Neural cell (in vitro differentiated cells): ENCODE measurements at regions not wholly inside any gene's neighbourhood (a gene's known extent, or its start where the extent isn't known, plus 50 kb on each side); places are given as distances from the start of the nearest gene placed in this dataset.

Source experiments
- CTCF ChIP-seq: fragments of 450-650 bp; IDR thresholded peaks from 2 replicates; pipeline ENCODE4 v1.5.1; 2014; ENCODE audit warnings: antibody characterized with exemption, mild to moderate bottlenecking, moderate library complexity; ENCODE audit not compliant: poor library complexity, severe bottlenecking
- EP300 ChIP-seq: fragments of 450-650 bp; conservative IDR thresholded peaks from 2 replicates; pipeline ENCODE4 v1.6.1; 2014; ENCODE audit warnings: antibody characterized with exemption, mild to moderate bottlenecking, moderate library complexity; ENCODE audit not compliant: poor library complexity, severe bottlenecking
- EZH2 ChIP-seq: fragments of 200-600, 300-800 bp; shearing (Covaris generic), sonication (generic); IDR thresholded peaks from 2 replicates; pipeline ENCODE4 v1.6.1; 2014; ENCODE audit warnings: antibody characterized with exemption, low read length, borderline replicate concordance, mild to moderate bottlenecking; ENCODE audit not compliant: insufficient read depth, poor library complexity, severe bottlenecking
- MXI1 ChIP-seq: fragments of 450-650 bp; conservative IDR thresholded peaks from 2 replicates; pipeline ENCODE4 v1.6.1; 2014; ENCODE audit warnings: antibody characterized with exemption, mild to moderate bottlenecking; ENCODE audit not compliant: poor library complexity, severe bottlenecking
- POLR2AphosphoS5 ChIP-seq: IDR thresholded peaks from 2 replicates; pipeline ENCODE4 v1.6.1; 2012
- RAD21 ChIP-seq: fragments of 450-650 bp; conservative IDR thresholded peaks from 2 replicates; pipeline ENCODE4 v1.6.1; 2014; ENCODE audit warnings: antibody characterized with exemption, mild to moderate bottlenecking, moderate library complexity
- REST ChIP-seq: IDR thresholded peaks from 2 replicates; pipeline ENCODE4 v1.6.1; 2012; ENCODE audit warnings: borderline replicate concordance
- TAF1 ChIP-seq: IDR thresholded peaks from 2 replicates; pipeline ENCODE4 v1.6.1; 2012; ENCODE audit warnings: low read depth

- TF ChIP-seq CTCF: no peak
- no peak for TF ChIP-seq EZH2
- no peak for TF ChIP-seq REST
- TF ChIP-seq POLR2AphosphoS5: no peak
- no peak for TF ChIP-seq EP300
- no peak for TF ChIP-seq RAD21
- no peak for TF ChIP-seq MXI1
- no peak for TF ChIP-seq TAF1
Measured at GRCh38 chr18:2410688-2411087, 160.6 kb downstream of the METTL4 start.
